Stimulated activated CD8-positive, alpha-beta memory T cell treated with anti-CD3 and anti-CD28 coated beads, Interleukin-7, amount 100 ng/mL, for 4 hours (primary cell): ENCODE measurements at regions not wholly inside any gene's neighbourhood (a gene's known extent, or its start where the extent isn't known, plus 50 kb on each side); places are given as distances from the start of the nearest gene placed in this dataset.

Source experiments
- DNase-seq, 2 donors: peaks; one replicate each; pipeline ENCODE4 v3.0.0-alpha.2; 2020; ENCODE audit warnings: low read depth in 2 of 2

DNA sequence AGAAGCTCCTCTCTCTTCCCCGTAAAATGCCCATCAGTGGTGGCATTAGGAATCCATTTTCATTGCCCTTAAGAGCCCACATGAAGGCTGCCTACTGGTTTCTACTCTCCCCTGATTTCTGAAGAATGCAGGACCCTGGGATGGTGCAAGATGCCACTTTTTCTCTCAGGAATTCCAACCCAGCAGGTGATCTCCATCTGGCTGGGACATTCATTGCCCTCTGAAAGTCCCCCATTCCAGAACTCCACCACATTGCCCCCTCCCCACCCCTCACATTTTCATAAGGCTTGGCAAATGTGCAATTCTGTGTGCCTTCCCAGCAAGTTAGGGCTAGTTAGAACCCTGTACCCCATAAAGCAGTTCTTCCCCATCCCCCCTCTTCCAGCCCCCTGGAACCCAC, 88.0 kb downstream of the BANF2 start:
- no peak for DNase-seq

DNA sequence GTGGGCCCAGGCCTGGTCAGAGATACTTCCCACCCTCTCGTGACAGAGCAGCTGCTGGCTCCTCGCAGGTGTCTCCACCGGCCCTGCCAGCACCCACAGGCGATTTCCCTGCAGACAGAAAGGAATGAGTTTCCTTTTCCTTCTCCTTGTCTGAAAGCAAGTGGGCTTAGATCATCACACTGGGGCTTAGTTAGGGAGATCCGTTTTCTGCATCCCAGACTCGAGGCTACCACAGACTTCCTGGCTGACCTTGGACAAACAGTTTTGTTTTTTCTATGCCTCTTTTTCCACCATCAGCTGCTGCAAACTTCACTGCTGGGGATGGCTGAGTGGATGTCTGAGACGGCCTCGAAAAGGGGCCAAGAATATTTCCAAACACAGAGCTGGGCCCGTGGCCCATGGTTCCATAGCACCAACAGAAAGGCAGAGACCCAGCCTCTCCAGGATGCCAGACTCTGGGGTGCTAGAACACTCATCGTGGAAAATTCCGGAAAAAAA, 86.5 kb downstream of the BANF2 start:
- DNase-seq = no peak
